Common myeloid progenitor, CD34-positive (primary cell): ENCODE measurements at regions not wholly inside any gene's neighbourhood (a gene's known extent, or its start where the extent isn't known, plus 50 kb on each side); places are given as distances from the start of the nearest gene placed in this dataset.

ENCODE experiments used
- CTCF ChIA-PET: fragments of 350-600 bp; sonication (Branson Sonifier 250); formaldehyde crosslinking; loops from one replicate; lab custom pipeline; 2021; ENCODE audit warnings: antibody characterized with exemption; lab: Charles Lee
- POLR2A ChIA-PET: fragments of 350-600 bp; sonication (Branson Sonifier 250); formaldehyde crosslinking; loops from one replicate; lab custom pipeline; 2021; ENCODE audit warnings: antibody characterized with exemption; lab: Charles Lee
- DNase-seq, 3 donors: peaks; one replicate each; pipeline versions ENCODE4 v3.0.0 to v3.0.0-alpha.2; 2013
- H3K27ac ChIP-seq, 2 experiments: 1 replicate in 1 of 2; 2 replicates in 1 of 2; pipeline ENCODE4 v1.7.0; 2013; ENCODE audit warnings: inconsistent platforms in 2 of 2, low read length in 2 of 2, mild to moderate bottlenecking in 2 of 2, low read depth in 1 of 2, moderate library complexity in 1 of 2; ENCODE audit not compliant: severe bottlenecking in 2 of 2, insufficient read depth in 1 of 2, poor library complexity in 1 of 2
- H3K27me3 ChIP-seq, 5 experiments: replicated peaks in 2 of 5; 1 replicate in 3 of 5; 2 replicates in 2 of 5; pipeline versions ENCODE4 v1.6.1 to v1.7.0; 2013; ENCODE audit warnings: low read length in 4 of 5, mild to moderate bottlenecking in 2 of 5, moderate library complexity in 2 of 5, inconsistent platforms in 1 of 5; ENCODE audit not compliant: insufficient read depth in 5 of 5, control insufficient read depth in 4 of 5
- H3K36me3 ChIP-seq, 4 experiments: 1 replicate in 2 of 4; 2 replicates in 2 of 4; pipeline versions ENCODE4 v1.6.1 to v1.7.0; 2013; ENCODE audit warnings: low read length in 3 of 4, control low read depth in 1 of 4, mild to moderate bottlenecking in 1 of 4; ENCODE audit not compliant: control insufficient read depth in 4 of 4, insufficient read depth in 4 of 4
- H3K4me1 ChIP-seq, 4 experiments: 1 replicate in 3 of 4; 2 replicates in 1 of 4; pipeline versions ENCODE4 v1.6.1 to v1.7.1; 2013; ENCODE audit warnings: low read length in 3 of 4, mild to moderate bottlenecking in 3 of 4, control low read depth in 1 of 4, inconsistent platforms in 1 of 4, moderate library complexity in 1 of 4; ENCODE audit not compliant: control insufficient read depth in 4 of 4, insufficient read depth in 4 of 4; ENCODE audit errors: control extremely low read depth in 1 of 4
- H3K4me3 ChIP-seq, 7 experiments: 1 replicate in 4 of 7; 2 replicates in 3 of 7; pipeline versions ENCODE4 v1.5.1 to v1.7.0; 2013; ENCODE audit warnings: mild to moderate bottlenecking in 7 of 7, low read length in 6 of 7, moderate library complexity in 6 of 7, inconsistent platforms in 2 of 7, low read depth in 2 of 7, control low read depth in 1 of 7; ENCODE audit not compliant: insufficient read depth in 4 of 7, control insufficient read depth in 1 of 7; ENCODE audit errors: extremely low read depth in 1 of 7
- H3K9me3 ChIP-seq, 5 experiments: 1 replicate in 4 of 5; 2 replicates in 1 of 5; pipeline versions ENCODE4 v1.6.1 to v1.7.1; 2013; ENCODE audit warnings: low read length in 4 of 5, mild to moderate bottlenecking in 2 of 5, inconsistent platforms in 1 of 5, low read depth in 1 of 5, moderate library complexity in 1 of 5; ENCODE audit not compliant: control insufficient read depth in 4 of 5, insufficient read depth in 2 of 5; ENCODE audit errors: control extremely low read depth in 1 of 5
- WGBS: methylation state at CpG from one replicate; pipeline ENCODE4 v1.1.5; 2013; ENCODE audit not compliant: insufficient coverage; 5-methylcytosine and 5-hydroxymethylcytosine counted together

GRCh38 chr13:85009447-85009846 is 789.8 kb downstream of the SLITRK6 start:
- no peak overlapping the region for H3K27ac ChIP-seq
- no peak overlapping the region for H3K4me3 ChIP-seq
- peaks cover 0 to 3% (median 0%) of the 10 kb centered on the region in 5 experiments for H3K9me3 ChIP-seq
- H3K27me3 ChIP-seq = no peaks in the 10 kb centered on the region
- H3K4me1 ChIP-seq = no peaks in the 10 kb centered on the region
- CTCF ChIA-PET = no interaction called here
- H3K36me3 ChIP-seq = no peaks in the 10 kb centered on the region
- no peak for DNase-seq
- WGBS = no CpG with 5 or more reads among the region's 3 CpGs
- POLR2A ChIA-PET = no interaction called here

GRCh38 chr13:84999252-84999651 is 800.0 kb downstream of the SLITRK6 start:
- Histone ChIP-seq H3K27ac (no peak overlapping the region), H3K9me3 (no peaks in the 10 kb centered on the region), H3K27me3 (no peaks in the 10 kb centered on the region), H3K4me3 (no peak overlapping the region), H3K36me3 (no peaks in the 10 kb centered on the region), H3K4me1 (peaks cover 0 to 3% (median 1%) of the 10 kb centered on the region in 4 experiments)
- ChIA-PET CTCF (no interaction called here), POLR2A (no interaction called here)
- no CpG with 5 or more reads among the region's 1 CpG for WGBS
- DNase-seq = no peak

GRCh38 chr13:84998681-84999080 is 800.5 kb downstream of the SLITRK6 start:
- POLR2A ChIA-PET = no interaction called here
- no peaks in the 10 kb centered on the region for H3K27me3 ChIP-seq
- no peaks in the 10 kb centered on the region for H3K9me3 ChIP-seq
- no peak for DNase-seq
- no peak overlapping the region for H3K27ac ChIP-seq
- CTCF ChIA-PET = no interaction called here
- no peak overlapping the region for H3K4me3 ChIP-seq
- H3K4me1 ChIP-seq = peaks cover 0 to 3% (median 1%) of the 10 kb centered on the region in 4 experiments
- no peaks in the 10 kb centered on the region for H3K36me3 ChIP-seq

GRCh38 chr13:84997858-84998257 is 801.4 kb downstream of the SLITRK6 start:
- no CpG with 5 or more reads among the region's 1 CpG for WGBS
- no peak overlapping the region for H3K27ac ChIP-seq
- H3K4me1 ChIP-seq = peaks cover 0 to 3% (median 1%) of the 10 kb centered on the region in 4 experiments
- POLR2A ChIA-PET = no interaction called here
- no peaks in the 10 kb centered on the region for H3K27me3 ChIP-seq
- H3K4me3 ChIP-seq = no peak overlapping the region
- DNase-seq = no peak
- no peaks in the 10 kb centered on the region for H3K9me3 ChIP-seq
- no peaks in the 10 kb centered on the region for H3K36me3 ChIP-seq
- CTCF ChIA-PET = no interaction called here

- Histone ChIP-seq H3K4me1 (peaks cover 0 to 3% (median 1%) of the 10 kb centered on the region in 4 experiments), H3K27me3 (no peaks in the 10 kb centered on the region), H3K27ac (no peak overlapping the region), H3K9me3 (peaks cover 0 to 2% (median 0%) of the 10 kb centered on the region in 5 experiments), H3K4me3 (no peak overlapping the region), H3K36me3 (no peaks in the 10 kb centered on the region)
- ChIA-PET POLR2A (no interaction called here), CTCF (no interaction called here)
- DNase-seq = no peak
These were observed 804.6 kb downstream of the SLITRK6 start for GRCh38 chr13:84994582-84994981.

GRCh38 chr13:84985860-84986259 is 813.4 kb downstream of the SLITRK6 start:
- no peaks in the 10 kb centered on the region for H3K36me3 ChIP-seq
- WGBS = 70% methylated on average over 2 of the region's 2 CpGs
- no peaks in the 10 kb centered on the region for H3K27me3 ChIP-seq
- no peaks in the 10 kb centered on the region for H3K4me1 ChIP-seq
- POLR2A ChIA-PET = no interaction called here
- H3K9me3 ChIP-seq = peaks cover 0 to 2% (median 0%) of the 10 kb centered on the region in 5 experiments
- no peak overlapping the region for H3K27ac ChIP-seq
- CTCF ChIA-PET = no interaction called here
- peak; percentile 4 to 23 (median 22) for DNase-seq
- H3K4me3 ChIP-seq = no peak overlapping the region

- WGBS = no CpG with 5 or more reads among the region's 2 CpGs
- no peaks in the 10 kb centered on the region for H3K27me3 ChIP-seq
- DNase-seq = no peak
- no peak overlapping the region for H3K27ac ChIP-seq
- CTCF ChIA-PET = interaction anchor here (1.6 kb wide), 1 partner anchor 68 kb away, joined by 3 read pairs; no protein-coding TSS in a partner anchor
- H3K9me3 ChIP-seq = no peaks in the 10 kb centered on the region
- H3K4me1 ChIP-seq = peaks cover 0 to 9% (median 1%) of the 10 kb centered on the region in 4 experiments
- no peaks in the 10 kb centered on the region for H3K36me3 ChIP-seq
- POLR2A ChIA-PET = no interaction called here
- no peak overlapping the region for H3K4me3 ChIP-seq
These were observed 815.9 kb downstream of the SLITRK6 start for GRCh38 chr13:84983321-84983720.
